ENCODE measurements at regions not wholly inside any gene's neighbourhood (a gene's known extent, or its start where the extent isn't known, plus 50 kb on each side); places are given as distances from the start of the nearest gene placed in this dataset.

DNA sequence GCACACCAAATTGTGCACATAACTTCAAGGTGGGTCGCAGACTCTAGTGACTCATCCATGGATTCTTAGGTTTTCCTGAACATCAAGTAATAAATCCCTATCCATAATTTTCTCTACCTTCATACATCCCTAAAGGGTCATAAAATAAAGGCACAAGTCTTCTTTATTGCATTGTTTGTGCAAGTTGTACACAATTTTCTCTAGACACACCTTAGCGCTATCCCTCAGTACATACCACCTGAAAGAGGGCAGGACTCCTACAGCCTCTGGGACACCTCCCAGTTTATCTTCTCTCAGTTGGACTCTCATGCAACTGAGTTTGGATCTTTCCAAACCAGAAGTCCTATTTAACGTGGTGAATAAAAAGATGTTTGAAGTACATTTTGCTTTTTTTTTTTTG, 168.5 kb upstream of the BMP4 start:
- no peak for DNase-seq (ENCODE audit: low read depth in 4 of 4, low spot score in 2 of 4)

DNA sequence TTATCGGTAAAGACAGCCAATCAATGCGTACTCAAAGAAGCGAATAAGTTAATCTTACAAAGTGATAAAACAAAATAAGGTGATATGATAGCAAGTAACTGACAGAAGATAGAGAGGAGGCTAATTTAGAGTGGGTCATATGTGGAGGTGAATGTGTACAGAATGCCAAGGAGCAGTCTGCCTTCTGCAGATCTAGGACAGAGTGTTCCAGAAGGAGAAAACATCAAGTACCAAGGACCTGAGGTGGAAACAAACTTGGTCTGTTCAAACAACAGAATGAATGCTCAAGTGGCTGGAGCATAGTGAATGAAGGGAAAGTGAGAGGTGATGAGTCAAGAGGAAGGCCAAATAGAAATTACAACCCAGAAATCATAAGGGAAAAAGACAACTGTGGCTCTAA, 170.3 kb upstream of the BMP4 start:
- no peak for DNase-seq (ENCODE audit: low read depth in 4 of 4, low spot score in 2 of 4)

DNA sequence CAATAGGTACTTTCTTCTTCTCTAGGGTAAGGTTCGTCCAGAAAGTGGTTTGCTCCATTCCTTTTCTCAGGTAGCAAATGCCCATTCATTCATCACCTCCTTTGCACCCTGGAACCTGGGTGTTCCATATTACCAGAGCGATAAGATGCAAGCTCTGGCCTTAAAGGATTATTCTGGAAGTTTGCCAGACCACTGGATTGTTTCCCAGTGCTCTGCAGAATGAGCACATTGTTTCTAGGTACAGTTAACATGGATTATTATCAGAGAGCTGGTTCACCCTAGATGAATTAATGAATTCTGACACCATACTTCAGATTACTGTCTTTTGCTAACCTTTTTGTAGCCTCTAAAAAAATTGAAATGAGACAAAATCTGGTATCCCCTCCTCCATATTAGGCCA, 170.9 kb upstream of the BMP4 start:
- DNase-seq (ENCODE audit: low read depth in 4 of 4, low spot score in 2 of 4) = no peak

DNA sequence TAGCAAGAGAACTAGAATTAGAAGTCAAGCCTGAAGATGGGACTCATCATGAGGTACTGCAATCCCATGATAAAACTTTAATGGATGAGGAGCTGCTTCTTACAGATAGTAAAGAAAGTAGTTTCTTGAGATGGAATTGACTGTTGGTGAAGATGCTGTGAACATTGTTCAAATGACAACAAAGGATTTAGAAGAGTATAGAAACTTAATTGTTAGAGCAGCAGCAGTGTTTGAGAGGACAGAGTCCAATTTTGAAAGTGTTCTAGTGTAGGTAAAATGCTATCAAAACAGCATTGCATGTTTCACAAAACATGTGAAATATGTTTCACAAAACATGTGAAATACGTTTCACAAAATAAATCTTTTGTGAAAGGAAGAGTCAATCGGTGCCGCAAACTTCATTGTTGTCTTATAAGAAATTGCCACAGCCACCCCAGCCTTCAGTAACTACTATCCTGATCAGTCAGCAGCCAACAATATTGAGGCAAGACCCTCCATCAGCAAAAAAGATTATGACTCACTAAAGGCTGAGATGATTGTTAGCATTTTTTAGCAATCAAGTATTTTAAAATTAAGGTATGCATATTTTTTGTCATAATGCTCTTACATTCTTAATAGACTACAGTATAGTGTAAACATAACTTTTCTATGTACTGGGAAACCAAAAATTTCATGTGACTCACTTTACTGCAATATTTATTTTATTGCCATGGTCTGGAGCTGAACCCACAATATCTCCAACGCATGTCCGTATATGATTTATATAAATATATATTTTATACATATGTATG, 173.4 kb upstream of the BMP4 start:
- no peak for DNase-seq (ENCODE audit: low read depth in 4 of 4, low spot score in 2 of 4)

DNA sequence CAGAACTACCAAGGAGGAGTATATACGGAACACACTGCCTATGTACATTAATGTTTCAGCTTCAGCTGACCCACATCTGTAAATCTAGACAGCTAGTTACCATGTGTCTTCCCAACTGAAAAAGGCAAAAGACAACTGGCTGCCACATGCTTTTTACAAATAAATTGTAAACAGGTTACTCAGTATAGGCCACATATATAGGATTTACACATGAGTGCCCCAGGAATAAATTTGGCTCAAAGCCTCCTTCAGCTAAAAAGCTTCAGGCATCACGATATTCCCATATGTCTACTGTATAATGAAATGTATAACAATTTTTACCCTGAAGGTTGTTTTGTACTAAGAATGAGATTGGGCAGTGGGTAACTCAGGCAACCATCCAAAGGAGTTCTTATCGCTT, 175.9 kb upstream of the BMP4 start:
- no peak for DNase-seq (ENCODE audit: low read depth in 4 of 4, low spot score in 2 of 4)

DNA sequence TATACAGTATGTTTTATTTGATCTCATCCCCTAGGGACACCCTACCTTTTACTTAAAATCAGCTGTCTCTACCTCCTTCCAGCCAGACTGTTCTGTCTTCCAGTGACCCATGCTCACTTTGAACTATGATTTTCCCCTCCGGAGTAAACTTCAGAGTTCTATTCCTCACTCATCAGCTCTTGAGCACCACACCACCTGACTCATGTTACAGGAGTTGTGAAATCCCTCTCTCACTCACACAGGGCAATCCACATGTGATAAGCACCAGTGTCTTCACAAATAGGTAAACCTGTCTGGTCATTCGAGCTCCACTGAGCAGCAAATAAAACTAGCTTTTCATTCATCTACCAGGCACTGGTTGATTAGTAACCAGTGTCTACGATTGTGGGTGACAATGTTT, 177.3 kb upstream of the BMP4 start:
- DNase-seq (ENCODE audit: low read depth in 4 of 4, low spot score in 2 of 4) = no peak

DNA sequence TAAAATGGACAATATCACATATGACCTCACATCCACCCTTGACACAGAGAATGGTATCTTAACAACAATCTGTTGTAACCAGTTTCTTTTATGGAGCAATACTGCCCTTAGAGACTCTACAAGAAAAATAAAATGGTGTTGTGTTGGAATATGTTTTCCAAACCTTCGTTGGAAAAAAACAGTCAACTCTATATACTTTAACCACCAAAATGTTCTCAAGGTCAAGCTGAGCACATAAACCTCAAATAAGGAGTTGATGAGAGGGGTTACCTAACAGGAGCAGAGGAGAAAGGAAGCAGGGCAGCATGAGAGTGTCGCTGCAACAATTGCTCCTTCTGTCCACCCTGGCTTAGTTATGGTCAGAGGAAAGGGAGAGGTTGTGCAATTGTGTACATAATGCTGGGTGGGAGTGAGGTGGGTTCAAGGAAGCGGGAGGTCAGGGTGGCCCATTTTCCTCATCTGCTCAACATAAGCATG, 179.2 kb upstream of the BMP4 start:
- DNase-seq (ENCODE audit: low read depth in 4 of 4, low spot score in 2 of 4) = no peak

DNA sequence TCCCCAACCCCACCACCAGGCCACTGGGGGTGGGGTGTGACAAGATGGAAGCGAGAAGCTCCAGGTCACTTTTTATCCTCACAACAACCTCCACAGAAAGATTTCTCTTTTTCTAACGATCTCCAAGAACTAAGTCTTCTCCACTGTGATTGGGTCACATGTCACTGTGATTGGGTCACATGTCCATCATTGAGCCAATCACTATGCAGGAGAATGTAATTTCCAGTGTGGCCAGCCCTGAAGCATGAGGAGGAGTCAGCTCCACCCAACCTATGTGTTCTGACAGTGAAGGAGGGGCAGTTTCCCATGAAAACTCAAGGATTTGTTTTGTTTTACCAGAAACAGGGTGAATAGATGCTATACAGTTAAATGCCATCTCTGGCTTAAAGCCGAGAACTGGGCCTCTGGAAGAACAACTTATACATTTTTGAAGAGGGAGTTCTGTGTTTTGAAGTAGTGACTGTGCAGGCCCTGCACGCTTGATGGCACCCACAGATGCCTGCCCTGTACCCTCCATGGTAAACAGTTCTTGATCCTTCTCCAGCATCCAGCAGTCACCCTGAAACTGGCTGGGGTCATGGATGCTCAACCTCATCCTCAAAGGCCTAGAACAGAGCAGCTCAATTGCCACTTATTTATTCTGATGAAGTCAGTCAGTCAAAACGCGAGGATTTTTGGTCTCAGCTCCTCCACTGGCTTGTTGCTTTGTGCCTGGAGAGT, 180.4 kb upstream of the BMP4 start:
- no peak for DNase-seq (ENCODE audit: low read depth in 4 of 4, low spot score in 2 of 4)

DNA sequence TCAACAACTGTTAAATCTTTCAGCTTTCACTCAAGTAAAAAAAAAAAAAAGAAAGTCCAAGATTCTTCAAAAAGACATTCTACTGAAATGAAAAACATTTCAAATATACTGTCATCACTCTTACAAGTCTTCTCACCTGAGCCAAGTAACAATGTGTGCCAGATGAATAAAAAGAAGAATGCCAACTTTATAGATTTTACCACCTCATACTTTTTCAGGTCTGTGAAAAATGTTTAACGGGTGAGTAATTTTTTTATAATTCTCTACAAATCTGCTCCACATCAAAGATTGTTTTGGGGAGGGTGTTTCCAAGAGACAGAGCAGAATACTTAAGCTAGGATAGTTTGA, 181.0 kb upstream of the BMP4 start:
- DNase-seq (ENCODE audit: low read depth in 4 of 4, low spot score in 2 of 4) = no peak

DNA sequence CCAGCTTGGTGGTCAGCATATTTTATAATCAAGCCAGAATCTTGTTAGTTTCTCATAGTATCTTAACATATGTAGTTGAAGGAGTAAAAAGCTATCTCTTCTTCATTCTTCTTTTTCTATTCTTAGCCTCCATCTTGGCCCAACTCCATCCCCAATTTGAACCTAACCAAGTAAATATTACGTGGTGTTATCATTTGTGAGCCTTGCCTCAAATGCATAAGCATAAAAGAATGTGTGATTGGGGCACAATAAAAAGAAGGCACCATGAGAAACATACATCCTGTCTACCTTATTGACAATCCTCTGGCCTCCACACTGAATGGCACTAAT, 181.4 kb upstream of the BMP4 start:
- no peak for DNase-seq (ENCODE audit: low read depth in 4 of 4, low spot score in 2 of 4)

DNA sequence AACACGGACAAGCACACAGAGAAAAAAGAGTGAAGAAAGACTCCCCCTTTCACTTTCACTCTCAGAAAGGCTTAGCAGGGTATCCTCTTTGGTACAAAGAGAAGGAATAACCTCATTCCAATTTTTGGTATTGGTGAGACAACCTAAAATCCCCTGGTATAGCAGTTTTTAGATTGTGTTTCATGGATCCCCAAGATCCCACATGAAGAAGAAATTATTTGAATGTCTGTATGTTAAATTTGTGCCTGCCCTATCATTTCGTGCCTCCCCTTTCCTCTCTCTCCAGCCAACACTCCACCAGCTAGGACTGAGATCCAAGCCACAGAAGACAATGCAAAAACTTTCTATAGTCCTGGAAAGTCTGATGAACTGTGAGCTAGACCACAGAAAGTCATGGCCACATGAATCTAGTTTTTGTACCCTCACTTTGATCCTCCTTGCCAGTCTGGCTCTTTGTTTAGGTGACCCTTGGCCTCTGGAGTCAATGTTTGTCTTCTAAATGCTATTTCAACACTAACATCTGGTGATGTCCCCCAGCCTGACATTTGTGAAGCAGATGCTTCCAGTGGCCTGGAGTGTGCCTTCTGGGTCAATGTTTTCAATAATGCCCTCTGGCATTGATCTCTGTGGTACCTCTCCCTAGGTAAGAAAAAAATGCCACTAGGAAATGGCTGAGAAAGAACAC, 181.9 kb upstream of the BMP4 start:
- no peak for DNase-seq (ENCODE audit: low read depth in 4 of 4, low spot score in 2 of 4)

DNA sequence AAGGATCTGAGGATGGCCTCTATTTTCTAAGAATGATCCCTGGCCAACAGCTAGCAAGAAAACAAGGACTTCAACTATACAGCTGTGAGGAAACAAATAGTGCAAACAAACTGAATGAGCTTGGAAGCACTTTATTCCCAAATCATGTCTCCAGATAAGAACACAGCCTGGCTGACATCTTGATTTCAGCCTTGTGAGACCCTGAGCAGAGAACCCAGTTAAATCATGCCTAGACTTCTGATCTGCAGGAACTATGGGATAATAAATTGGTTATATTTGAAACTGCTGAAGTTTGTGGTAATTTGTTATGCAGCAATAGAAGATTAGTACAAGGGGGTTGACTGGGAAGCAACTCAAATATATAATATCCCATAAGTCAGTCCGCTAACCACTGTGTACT, 183.9 kb upstream of the BMP4 start:
- peak in 2 of 4 donors; percentile 25 to 29 for DNase-seq (ENCODE audit: low read depth in 4 of 4, low spot score in 2 of 4)

DNA sequence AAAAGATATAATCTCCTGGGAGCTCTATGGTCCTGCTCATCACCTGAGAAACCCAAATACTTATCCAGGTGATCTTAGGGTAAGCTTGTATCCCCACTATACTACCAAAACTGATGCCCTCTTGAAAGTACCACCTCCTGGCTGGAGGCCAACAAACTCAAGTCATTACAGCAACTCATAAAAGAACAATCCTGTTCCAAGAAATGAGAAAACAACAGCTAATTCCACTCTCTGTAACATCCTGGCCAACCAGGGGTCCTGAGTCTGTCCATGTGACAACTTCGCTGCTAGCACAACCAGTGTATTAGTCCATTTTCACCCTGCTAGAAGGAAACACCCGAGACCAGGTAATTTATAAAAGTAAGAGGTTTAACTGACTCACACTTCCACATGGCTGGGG, 190.0 kb upstream of the BMP4 start:
- no peak for DNase-seq (ENCODE audit: low read depth in 4 of 4, low spot score in 2 of 4)

DNA sequence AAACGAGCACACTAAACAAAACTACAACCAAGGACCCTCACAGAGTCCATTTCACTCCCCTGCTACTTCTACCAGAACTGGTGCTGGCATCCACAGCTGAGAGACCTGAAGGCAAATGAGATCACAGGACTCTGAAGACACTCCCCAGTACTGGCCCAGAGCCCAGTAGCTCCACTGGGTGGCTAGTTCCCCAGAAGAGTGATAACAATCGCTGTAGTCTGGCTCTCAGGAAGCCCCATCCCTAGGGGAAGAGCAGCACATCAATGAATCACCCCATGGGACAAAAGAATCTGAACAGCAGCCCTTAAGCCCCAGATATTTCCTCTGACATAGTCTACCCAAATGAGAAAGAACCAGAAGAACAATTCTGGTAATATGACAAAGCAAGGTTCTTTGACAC, 190.7 kb upstream of the BMP4 start:
- no peak for DNase-seq (ENCODE audit: low read depth in 4 of 4, low spot score in 2 of 4)

DNA sequence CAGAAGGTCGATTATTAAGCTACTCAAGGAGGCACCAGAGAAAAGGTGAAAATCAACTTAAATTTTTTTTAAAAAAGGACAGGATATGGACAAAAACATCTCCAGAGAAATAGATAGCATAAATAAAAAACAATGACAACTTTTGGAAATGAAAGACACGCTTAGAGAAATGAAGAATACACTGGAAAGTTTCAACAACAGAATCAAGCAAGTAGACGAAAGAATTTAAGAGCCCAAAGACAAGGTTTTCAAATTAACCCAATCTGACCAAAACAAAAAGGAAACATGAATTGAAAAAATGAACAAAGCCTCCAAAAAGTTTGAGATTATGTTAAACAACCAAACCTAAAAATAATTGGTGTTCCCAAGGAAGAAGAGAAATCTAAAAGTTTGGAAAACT, 191.1 kb upstream of the BMP4 start:
- DNase-seq (ENCODE audit: low read depth in 4 of 4, low spot score in 2 of 4) = no peak

DNA sequence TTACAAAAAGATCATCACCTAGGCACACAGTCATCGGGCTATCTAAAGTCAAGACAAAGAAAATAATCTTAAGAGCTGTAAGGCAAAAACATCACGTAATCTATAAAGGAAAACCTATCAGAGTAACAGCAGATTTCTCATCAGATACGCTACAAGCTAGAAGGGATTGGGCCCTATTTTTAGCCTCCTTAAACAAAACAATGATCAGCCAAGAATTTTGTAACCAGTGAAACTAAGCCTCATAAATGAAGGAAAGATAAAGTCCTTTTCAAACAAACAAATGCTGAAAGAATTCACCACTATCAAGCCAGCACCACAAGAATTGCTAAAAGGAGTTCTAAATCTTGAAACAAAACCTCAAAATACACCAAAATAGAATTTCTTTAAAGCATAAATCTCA, 191.6 kb upstream of the BMP4 start:
- DNase-seq (ENCODE audit: low read depth in 4 of 4, low spot score in 2 of 4) = no peak

DNA sequence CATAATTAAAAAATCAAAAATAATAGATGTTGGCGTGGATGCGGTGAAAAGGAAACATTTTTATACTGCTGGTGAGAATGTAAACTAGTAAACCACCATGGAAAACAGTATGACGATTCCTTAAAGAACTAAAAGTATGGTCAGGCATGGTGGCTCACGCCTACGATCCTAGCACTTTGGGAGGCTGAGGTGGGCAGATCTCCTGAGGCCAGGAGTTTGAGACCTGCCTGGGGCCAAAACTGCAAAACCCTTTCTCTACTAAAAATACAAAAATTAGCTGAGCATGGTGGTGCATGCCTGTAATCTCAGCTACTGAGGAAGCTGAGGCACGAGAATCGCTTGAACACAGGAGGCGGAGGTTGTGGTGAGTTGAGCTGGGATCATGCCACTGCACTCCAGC, 195.7 kb upstream of the BMP4 start:
- DNase-seq (ENCODE audit: low read depth in 4 of 4, low spot score in 2 of 4) = no peak

DNA sequence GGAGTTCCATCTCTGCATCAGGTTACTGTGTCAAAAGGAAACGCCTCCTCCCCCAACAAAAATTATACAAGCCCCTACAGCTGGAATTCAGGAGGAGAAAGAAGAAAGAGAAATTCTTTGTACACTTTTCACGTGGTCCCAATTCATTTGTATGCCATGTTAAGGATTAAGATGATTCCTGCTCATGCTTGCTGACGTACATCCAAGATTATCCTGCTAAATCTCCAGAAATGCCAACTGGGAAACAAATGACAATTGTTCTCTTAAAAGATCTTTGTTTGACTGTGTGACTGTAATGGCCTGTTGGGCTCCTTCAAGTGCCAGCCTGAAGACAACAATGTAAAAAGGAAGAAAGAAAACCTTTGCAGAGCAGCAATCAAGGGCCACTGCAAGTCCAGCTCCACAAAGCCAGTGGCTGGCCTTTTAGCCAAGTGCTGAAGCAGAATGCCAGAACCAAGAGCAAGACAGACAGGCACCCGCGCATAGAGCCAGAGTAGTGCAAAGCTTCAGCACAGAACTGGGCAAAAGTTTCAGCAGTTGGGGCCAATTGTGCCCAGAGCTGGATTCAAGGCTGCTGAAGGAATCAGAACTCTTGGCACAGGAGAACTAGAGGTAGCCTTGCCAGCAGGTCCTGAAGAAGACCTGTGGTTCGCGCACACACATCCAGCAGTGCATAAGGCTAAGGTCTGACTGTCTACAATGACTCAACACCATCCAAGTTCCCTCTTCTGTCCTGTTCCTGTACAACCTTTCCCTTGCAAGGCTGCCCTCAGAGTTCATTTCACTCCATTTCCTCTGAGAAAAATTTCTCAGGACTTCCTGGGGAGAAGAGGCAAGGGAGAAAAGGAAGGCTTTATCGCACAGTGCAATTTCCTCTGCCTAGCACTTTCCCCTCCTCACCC, 209.7 kb upstream of the BMP4 start:
- no peak for DNase-seq (ENCODE audit: low read depth in 4 of 4, low spot score in 2 of 4)

DNA sequence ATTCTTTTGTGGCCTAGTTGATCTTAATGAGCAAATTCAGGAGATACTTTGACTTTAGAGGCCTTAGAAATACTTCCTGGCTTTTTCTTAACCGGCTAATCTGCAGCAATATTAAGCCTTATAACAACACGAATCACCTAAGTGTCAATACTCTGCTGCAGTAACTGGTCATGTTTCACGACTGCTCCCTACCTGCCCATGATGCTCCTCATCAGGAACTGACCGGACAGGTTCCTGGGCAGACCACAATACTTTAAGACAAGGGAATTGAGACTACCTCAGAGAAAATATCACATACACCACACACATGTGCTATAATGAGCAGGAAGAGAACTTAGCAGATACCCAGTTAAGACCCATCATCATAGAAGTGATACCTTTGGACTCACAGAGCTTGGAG, 211.9 kb upstream of the BMP4 start:
- no peak for DNase-seq (ENCODE audit: low read depth in 4 of 4, low spot score in 2 of 4)

DNA sequence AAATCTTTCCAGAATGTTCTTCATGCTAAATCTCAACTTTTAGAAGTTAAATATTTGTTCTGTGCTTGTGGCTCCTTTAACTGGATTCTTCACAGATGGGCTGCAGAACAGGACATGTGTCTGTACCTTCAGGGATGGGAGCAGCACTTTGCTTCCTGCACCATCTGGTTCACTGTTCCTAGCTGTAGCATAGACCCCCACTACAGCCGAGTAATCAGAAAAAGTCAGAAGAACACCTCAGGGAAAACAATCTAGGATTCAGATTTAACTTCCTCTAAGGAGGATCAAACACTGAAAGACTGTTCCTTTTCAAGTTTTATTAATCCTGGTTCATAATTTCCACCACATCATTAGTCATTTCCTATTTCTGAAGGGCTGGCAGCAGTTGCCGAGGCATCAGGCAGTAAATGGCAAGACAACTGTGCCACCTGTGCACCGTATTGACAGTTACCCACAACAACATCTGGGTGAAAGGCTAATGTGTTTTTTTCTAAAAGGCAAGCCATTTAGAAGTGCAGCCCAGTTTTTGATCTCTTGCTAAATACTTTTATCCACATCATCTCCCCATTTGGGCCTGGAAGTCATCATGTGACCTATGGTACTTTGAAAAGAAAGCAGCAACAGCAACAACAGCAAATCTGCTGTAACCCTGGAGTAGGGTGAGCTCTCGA, 212.8 kb upstream of the BMP4 start:
- DNase-seq (ENCODE audit: low read depth in 4 of 4, low spot score in 2 of 4) = no peak

All from left renal cortex interstitium (tissue), 4 donors.